Lower leg skin (tissue), 4 donors: ENCODE measurements at regions not wholly inside any gene's neighbourhood (a gene's known extent, or its start where the extent isn't known, plus 50 kb on each side); places are given as distances from the start of the nearest gene placed in this dataset.
A peak's percentile ranks its signal among the peaks of the same experiment; 100 is the strongest.

Experiments used
- DNase-seq, 2 donors: peaks; one replicate each; pipeline ENCODE4 v3.0.0-alpha.2; 2019; ENCODE audit warnings: low spot score in 2 of 2
- H3K4me3 ChIP-seq: fragments of 200-600 bp; sonication (generic); 2 replicates; pipeline ENCODE4 v1.5.1; 2017; ENCODE audit warnings: mild to moderate bottlenecking, low read depth; ENCODE audit not compliant: poor library complexity, severe bottlenecking
- CTCF ChIP-seq, 3 donors: fragments of 450-650 bp; IDR thresholded peaks; one replicate each; pipeline ENCODE4 v1.5.1; 2016; ENCODE audit warnings: antibody characterized with exemption in 3 of 3, mild to moderate bottlenecking in 3 of 3, moderate library complexity in 2 of 3
- POLR2A ChIP-seq, 2 donors: fragments of 450-650 bp; IDR thresholded peaks; one replicate each; pipeline ENCODE4 v1.6.1; 2016 to 2017; ENCODE audit warnings: antibody characterized with exemption in 2 of 2, mild to moderate bottlenecking in 1 of 2, moderate library complexity in 1 of 2
- WGBS, 2 donors: methylation state at CpG; one replicate each; pipeline ENCODE4 v1.1.5; 2018; 5-methylcytosine and 5-hydroxymethylcytosine counted together
- intact Hi-C: fragments of 100-400 bp; cut with DNase I; formaldehyde crosslinking; loops from one replicate; pipeline ENCODE4 v1.15.0; 2023; ENCODE audit warnings: low total_unique reads

GRCh38 chr3:153762411-153763235 lies 358.6 kb upstream of the ARHGEF26 start:
- intact Hi-C loops, result no loop called here
- DNase-seq, result no peak
- 66 to 72% methylated on average over 6 of the region's 6 CpGs for WGBS, 2 donors
- no peak overlapping the region for H3K4me3 ChIP-seq
- no peak for TF ChIP-seq POLR2A (IDR thresholded peaks at IDR 0.05)
- TF ChIP-seq CTCF (IDR thresholded peaks at IDR 0.05), result no peak

GRCh38 chr3:153767601-153768560 lies 353.3 kb upstream of the ARHGEF26 start:
- intact Hi-C loops, result loop anchor here (5.0 kb wide), 1 partner anchor 741 kb away; no protein-coding TSS in a partner anchor
- no peak for DNase-seq
- WGBS, 2 donors, result 63 to 77% methylated on average over 6 to 8 of the region's 9 CpGs
- TF ChIP-seq POLR2A (IDR thresholded peaks at IDR 0.05), result no peak
- TF ChIP-seq CTCF (IDR thresholded peaks at IDR 0.05), result no peak
- H3K4me3 ChIP-seq, result no peak overlapping the region

GRCh38 chr3:153768561-153769469 lies 352.4 kb upstream of the ARHGEF26 start:
- intact Hi-C loops, result loop anchor here (5.0 kb wide), 1 partner anchor 742 kb away; no protein-coding TSS in a partner anchor
- DNase-seq, result peak in 1 of 2 donors; percentile 33
- 32 to 39% methylated on average over 4 of the region's 5 CpGs for WGBS, 2 donors
- no peak overlapping the region for H3K4me3 ChIP-seq
- TF ChIP-seq POLR2A (IDR thresholded peaks at IDR 0.05) (no peak), CTCF (IDR thresholded peaks at IDR 0.05) (no peak)

GRCh38 chr3:153783106-153783505 lies 338.1 kb upstream of the ARHGEF26 start:
- intact Hi-C loops, result no loop called here
- 35 to 50% methylated on average over 2 of the region's 2 CpGs for WGBS, 2 donors
- DNase-seq, result no peak
- no peak for TF ChIP-seq POLR2A (IDR thresholded peaks at IDR 0.05)
- no peak for TF ChIP-seq CTCF (IDR thresholded peaks at IDR 0.05)
- H3K4me3 ChIP-seq, result no peak overlapping the region
